Heart left ventricle (tissue), 16 donors: ENCODE measurements at regions not wholly inside any gene's neighbourhood (a gene's known extent, or its start where the extent isn't known, plus 50 kb on each side); places are given as distances from the start of the nearest gene placed in this dataset.

Experiments used
- ATAC-seq, 4 donors: fragments of 200-7000 bp; cut with Tn5 transposase; one replicate each; pipeline ENCODE4 v1.9.1; 2020 to 2022; ENCODE audit warnings: moderate library complexity in 4 of 4, mild to moderate bottlenecking in 3 of 4, moderate number of reproducible peaks in 1 of 4
- DNase-seq, 5 donors: peaks; one replicate each; pipeline ENCODE4 v3.0.0-alpha.2; 2020
- H3K27ac ChIP-seq, 12 donors: fragments of 200-600 bp; sonication (generic) in 4 of 12; one replicate each; pipeline versions ENCODE4 v1.5.0 to v1.8.0; 2016 to 2022; ENCODE audit warnings: mild to moderate bottlenecking in 2 of 12
- H3K27me3 ChIP-seq, 9 donors: fragments of 200-600 bp; sonication (generic) in 2 of 9; one replicate each; pipeline versions ENCODE4 v1.5.1 to v1.8.0; 2016 to 2022; ENCODE audit warnings: mild to moderate bottlenecking in 3 of 9
- H3K36me3 ChIP-seq, 9 donors: fragments of 200-600 bp; sonication (generic) in 2 of 9; one replicate each; pipeline versions ENCODE4 v1.5.0 to v1.8.0; 2018 to 2022; ENCODE audit warnings: mild to moderate bottlenecking in 2 of 9
- H3K4me1 ChIP-seq, 12 donors: fragments of 200-600 bp; sonication (generic) in 4 of 12; one replicate each; pipeline versions ENCODE4 v1.5.0 to v1.8.0; 2016 to 2022; ENCODE audit warnings: mild to moderate bottlenecking in 3 of 12
- H3K4me3 ChIP-seq, 12 donors: fragments of 200-600 bp; sonication (generic) in 4 of 12; one replicate each; pipeline versions ENCODE4 v1.5.0 to v1.8.0; 2017 to 2022; ENCODE audit warnings: mild to moderate bottlenecking in 9 of 12, moderate library complexity in 4 of 12
- H3K9me3 ChIP-seq, 12 donors: fragments of 200-600 bp; sonication (generic) in 4 of 12; one replicate each; pipeline versions ENCODE4 v1.5.0 to v1.8.0; 2016 to 2022; ENCODE audit warnings: mild to moderate bottlenecking in 1 of 12
- CTCF ChIP-seq, 12 donors: fragments of 200-600 bp; sonication (generic) in 4 of 12; IDR thresholded peaks; one replicate each; pipeline versions ENCODE4 v1.5.0 to v1.8.0; 2018 to 2022; ENCODE audit warnings: antibody characterized with exemption in 12 of 12, mild to moderate bottlenecking in 5 of 12
- POLR2A ChIP-seq, 2 donors: fragments of 450-650 bp; IDR thresholded peaks; one replicate each; pipeline ENCODE4 v1.6.1; 2017; ENCODE audit warnings: antibody characterized with exemption in 2 of 2, mild to moderate bottlenecking in 2 of 2, moderate library complexity in 2 of 2
- WGBS, 4 donors: extraction: QIAGEN DNeasy Blood & Tissue Kit in 2 of 4; methylation state at CpG; one replicate each; pipeline versions ENCODE4 v1.1.5 to v1.1.7; 2013 to 2018; 5-methylcytosine and 5-hydroxymethylcytosine counted together
- intact Hi-C, 10 donors: fragments of 100-400 bp; cut with DNase I; formaldehyde crosslinking; loops; one replicate each; pipeline versions ENCODE4 v1.11.1 to v1.14.2; 2022
- donor health status: ischemic (EF 13 %, LVEDD 7.1; RV severe dilation, severe dysfunction).
- donor health status: healthy with polysubstance abuse.
- donor health status: DM: no; HTN: yes; CAD: no.
- donor health status: DM: no; HTN: no; CAD: no.
- donor health status: ischemic (EF 25% LVEDD 6.9; RV normal size, moderate dysfunction).
- donor health status: ischemic (EF 25% LVEDD 5.7; RV mildly dilated, moderate dysfunction).
- donor health status: healthy.
- donor health status: DM: yes; HTN: yes; CAD: no.
- donor health status: ischemic (EF 35%, LVEDD 5.7; RV mildly dilated, moderate dysfunction).
- donor health status: nonischemic (EF 11% LVEDD 7.7; RV severe dilation, severe dysfunction).
- donor health status: DM: yes; HTN: yes; CAD: no.
- donor health status: PGD.
- donor health status: ischemic (EF 29% LVEDD 5.4; RV normal size, mild dysfunction).
- donor health status: nonischemic (EF 23%, LVEDD 6.1; RV moderate dilation, normal function).

- Histone ChIP-seq H3K4me1 (no peaks in the 10 kb centered on the region), H3K36me3 (no peaks in the 10 kb centered on the region), H3K4me3 (no peak overlapping the region), H3K9me3 (no peaks in the 10 kb centered on the region), H3K27ac (no peak overlapping the region), H3K27me3 (peaks cover 0 to 6% (median 0%) of the 10 kb centered on the region in 9 donors)
- TF ChIP-seq POLR2A (IDR thresholded peaks at IDR 0.05) (no peak), CTCF (IDR thresholded peaks at IDR 0.05) (no peak)
- DNase-seq (no peak), ATAC-seq (no peak)
- intact Hi-C loops = no loop called here
- 63 to 77% (median 70%) methylated on average over 5 of the region's 5 CpGs for WGBS, 4 donors
Measured at GRCh38 chr3:182248349-182248880, 536.7 kb downstream of the SOX2 start.

GRCh38 chr3:182252802-182253201 is 540.5 kb upstream of the ATP11B start:
- intact Hi-C loops = loop anchor here in 2 of 10 donors (10.0 kb wide), 2 partner anchors 432 to 1048 kb away; no protein-coding TSS in a partner anchor
- 69 to 80% (median 72%) methylated on average over 5 of the region's 5 CpGs for WGBS, 4 donors
- Histone ChIP-seq H3K36me3 (no peaks in the 10 kb centered on the region), H3K27ac (no peak overlapping the region), H3K9me3 (no peaks in the 10 kb centered on the region), H3K4me3 (no peak overlapping the region), H3K4me1 (no peaks in the 10 kb centered on the region), H3K27me3 (peaks cover 0 to 6% (median 0%) of the 10 kb centered on the region in 9 donors)
- ATAC-seq (no peak), DNase-seq (no peak)
- no peak for TF ChIP-seq CTCF (IDR thresholded peaks at IDR 0.05)
- TF ChIP-seq POLR2A (IDR thresholded peaks at IDR 0.05) = no peak

GRCh38 chr3:182255158-182255557 is 538.1 kb upstream of the ATP11B start:
- no peak overlapping the region for H3K27ac ChIP-seq
- intact Hi-C loops = loop anchor here (5.0 to 10.0 kb wide), 5 partner anchors 430 to 1050 kb away; partner anchors contain the start of gene SOX2 (in 4 of the 10)
- H3K4me1 ChIP-seq = no peaks in the 10 kb centered on the region
- DNase-seq = no peak
- H3K36me3 ChIP-seq = no peaks in the 10 kb centered on the region
- WGBS, 4 donors = 73 to 88% (median 77%) methylated on average over 2 of the region's 2 CpGs
- H3K4me3 ChIP-seq = no peak overlapping the region
- TF ChIP-seq CTCF (IDR thresholded peaks at IDR 0.05) (no peak), POLR2A (IDR thresholded peaks at IDR 0.05) (no peak)
- ATAC-seq = no peak
- peaks cover 0 to 20% (median 5%) of the 10 kb centered on the region in 9 donors for H3K27me3 ChIP-seq
- no peaks in the 10 kb centered on the region for H3K9me3 ChIP-seq

- Histone ChIP-seq H3K9me3 (no peaks in the 10 kb centered on the region), H3K36me3 (no peaks in the 10 kb centered on the region), H3K4me1 (no peaks in the 10 kb centered on the region), H3K27me3 (peaks cover 0 to 28% (median 7%) of the 10 kb centered on the region in 9 donors), H3K27ac (no peak overlapping the region), H3K4me3 (no peak overlapping the region)
- WGBS, 4 donors = 83 to 87% (median 84%) methylated on average over 4 of the region's 4 CpGs
- TF ChIP-seq POLR2A (IDR thresholded peaks at IDR 0.05) (no peak), CTCF (IDR thresholded peaks at IDR 0.05) (no peak)
- intact Hi-C loops = loop anchor here (5.0 to 10.0 kb wide), 5 partner anchors 427 to 1053 kb away; partner anchors contain the start of gene SOX2 (in 4 of the 10)
- DNase-seq (no peak), ATAC-seq (no peak)
Measured at GRCh38 chr3:182257361-182257760, 535.9 kb upstream of the ATP11B start.
